Loucy (cell line): ENCODE measurements at regions not wholly inside any gene's neighbourhood (a gene's known extent, or its start where the extent isn't known, plus 50 kb on each side); places are given as distances from the start of the nearest gene placed in this dataset.

Source experiments
- H2AFZ ChIP-seq: fragments of 200-600 bp; sonication (generic); 2 replicates; pipeline ENCODE4 v1.6.0; 2016; ENCODE audit warnings: antibody characterized with exemption, mild to moderate bottlenecking, low read length, moderate library complexity
- H3F3A ChIP-seq: fragments of 200-600 bp; 2 replicates; pipeline ENCODE4 v1.6.0; 2016; ENCODE audit warnings: antibody characterized with exemption, low read depth, mild to moderate bottlenecking
- H3K27me3 ChIP-seq: fragments of 200-600 bp; sonication (generic); 2 replicates; pipeline ENCODE4 v1.6.1; 2014; ENCODE audit warnings: low read length, mild to moderate bottlenecking; ENCODE audit not compliant: insufficient read depth, poor library complexity, severe bottlenecking
- H3K36me3 ChIP-seq: fragments of 200-600 bp; sonication (generic); 2 replicates; pipeline ENCODE4 v1.6.1; 2016; ENCODE audit warnings: low read length; ENCODE audit not compliant: insufficient read depth
- H3K4me1 ChIP-seq: fragments of 200-600 bp; sonication (generic); 2 replicates; pipeline ENCODE4 v1.5.1; 2014; ENCODE audit warnings: low read length, mild to moderate bottlenecking; ENCODE audit not compliant: insufficient read depth, poor library complexity, severe bottlenecking
- H3K4me2 ChIP-seq: fragments of 200-600 bp; sonication (generic); 2 replicates; pipeline ENCODE4 v1.6.0; 2014; ENCODE audit warnings: antibody characterized with exemption, low read length, low read depth, mild to moderate bottlenecking; ENCODE audit not compliant: poor library complexity, severe bottlenecking
- H3K4me3 ChIP-seq: fragments of 200-600 bp; sonication (generic); 2 replicates; pipeline ENCODE4 v1.5.1; 2014; ENCODE audit warnings: low read length, mild to moderate bottlenecking, mixed read lengths; ENCODE audit not compliant: poor library complexity, severe bottlenecking
- H3K79me2 ChIP-seq: fragments of 200-600 bp; sonication (generic); 2 replicates; pipeline ENCODE4 v1.6.1; 2014; ENCODE audit warnings: low read length; ENCODE audit not compliant: insufficient read depth
- H3K9ac ChIP-seq: fragments of 200-600 bp; sonication (generic); 2 replicates; pipeline ENCODE4 v1.6.0; 2014; ENCODE audit warnings: mild to moderate bottlenecking, low read depth, low read length, moderate library complexity; ENCODE audit not compliant: poor library complexity, severe bottlenecking
- H3K9me2 ChIP-seq: fragments of 200-600 bp; sonication (generic); replicated peaks from 2 replicates; pipeline ENCODE4 v1.6.1; 2016; ENCODE audit warnings: low read depth, low read length, mixed read lengths
- H3K9me3 ChIP-seq: fragments of 200-600 bp; sonication (generic); 2 replicates; pipeline ENCODE4 v1.6.1; 2014; ENCODE audit warnings: mild to moderate bottlenecking, antibody characterized with exemption, low read length, low read depth; ENCODE audit not compliant: insufficient read depth
- H4K20me1 ChIP-seq: fragments of 200-600 bp; sonication (generic); 2 replicates; pipeline ENCODE4 v1.6.0; 2014; ENCODE audit warnings: antibody characterized with exemption, low read length, mild to moderate bottlenecking; ENCODE audit not compliant: insufficient read depth, poor library complexity, severe bottlenecking
- CTCF ChIP-seq: fragments of 200-600 bp; sonication (generic); conservative IDR thresholded peaks from 2 replicates; pipeline ENCODE4 v1.5.1; 2014; ENCODE audit warnings: mild to moderate bottlenecking, antibody characterized with exemption, low read length
- EZH2phosphoT487 ChIP-seq: fragments of 200-600 bp; IDR thresholded peaks from 2 replicates; pipeline ENCODE4 v1.6.1; 2018; ENCODE audit warnings: antibody characterized with exemption, mild to moderate bottlenecking, moderate library complexity, borderline replicate concordance

- no peaks in the 10 kb centered on the region for H3K9me2 ChIP-seq
- no peak overlapping the region for H2AFZ ChIP-seq
- H3K36me3 ChIP-seq = no peaks in the 10 kb centered on the region
- TF ChIP-seq EZH2phosphoT487 (no peak), CTCF (no peak)
- H3K27me3 ChIP-seq = no peaks in the 10 kb centered on the region
- H3K4me1 ChIP-seq = no peaks in the 10 kb centered on the region
- H3K4me3 ChIP-seq = no peak overlapping the region
- no peaks in the 10 kb centered on the region for H3K79me2 ChIP-seq
- no peak overlapping the region for H3K9ac ChIP-seq
- no peaks in the 10 kb centered on the region; the same call in 1 of the 2 replicates for H3K9me3 ChIP-seq
- no peaks in the 10 kb centered on the region for H3F3A ChIP-seq
- no peak overlapping the region for H3K4me2 ChIP-seq
- no peaks in the 10 kb centered on the region for H4K20me1 ChIP-seq
Measured at GRCh38 chr17:14950216-14950615, 314.9 kb downstream of the PMP22 start.

GRCh38 chr17:14947671-14948070 lies 317.5 kb downstream of the PMP22 start:
- TF ChIP-seq CTCF = no peak
- TF ChIP-seq EZH2phosphoT487 = no peak
- Histone ChIP-seq H3K4me3 (no peak overlapping the region), H3K4me1 (no peaks in the 10 kb centered on the region)

GRCh38 chr17:14946481-14946880 lies 318.6 kb downstream of the PMP22 start:
- H3K4me3 ChIP-seq = no peak overlapping the region
- no peak overlapping the region for H3K4me2 ChIP-seq
- H3K4me1 ChIP-seq = no peaks in the 10 kb centered on the region
- no peak overlapping the region for H3K9ac ChIP-seq
- no peaks in the 10 kb centered on the region for H3K27me3 ChIP-seq
- no peaks in the 10 kb centered on the region for H4K20me1 ChIP-seq
- no peaks in the 10 kb centered on the region; the same call in 1 of the 2 replicates for H3K9me3 ChIP-seq
- TF ChIP-seq CTCF = no peak
- no peak for TF ChIP-seq EZH2phosphoT487
- no peaks in the 10 kb centered on the region for H3K79me2 ChIP-seq
- no peaks in the 10 kb centered on the region for H3K36me3 ChIP-seq
- no peaks in the 10 kb centered on the region for H3K9me2 ChIP-seq
- no peak overlapping the region for H2AFZ ChIP-seq
- no peaks in the 10 kb centered on the region for H3F3A ChIP-seq

More at GRCh38 chr17:14947671-14948070, 317.5 kb downstream of the PMP22 start:
- Histone ChIP-seq H4K20me1 (no peaks in the 10 kb centered on the region), H3K9ac (no peak overlapping the region), H3K9me3 (no peaks in the 10 kb centered on the region; the same call in 1 of the 2 replicates), H3K4me2 (no peak overlapping the region), H3K9me2 (no peaks in the 10 kb centered on the region), H3F3A (no peaks in the 10 kb centered on the region), H2AFZ (no peak overlapping the region), H3K36me3 (no peaks in the 10 kb centered on the region), H3K79me2 (no peaks in the 10 kb centered on the region), H3K27me3 (no peaks in the 10 kb centered on the region)
